Spleen (tissue), 11 donors: ENCODE measurements at regions not wholly inside any gene's neighbourhood (a gene's known extent, or its start where the extent isn't known, plus 50 kb on each side); places are given as distances from the start of the nearest gene placed in this dataset.

Source experiments
- DNase-seq: peaks from one replicate; pipeline ENCODE4 v3.0.0-alpha.2; 2020
- H3K27ac ChIP-seq, 8 donors: fragments of 200-600 bp; sonication (generic) in 7 of 8; 1 replicate in 4 of 8; 2 replicates in 4 of 8; pipeline versions ENCODE4 v1.5.0 to v1.8.0; 2016 to 2021; ENCODE audit warnings: inconsistent platforms in 4 of 8, mild to moderate bottlenecking in 4 of 8, moderate library complexity in 1 of 8
- H3K27me3 ChIP-seq, 7 donors: fragments of 200-600 bp; sonication (generic) in 6 of 7; replicated peaks in 1 of 7; 1 replicate in 4 of 7; 2 replicates in 3 of 7; pipeline versions ENCODE4 v1.5.0 to v1.8.0; 2016 to 2021; ENCODE audit warnings: inconsistent platforms in 3 of 7, mild to moderate bottlenecking in 1 of 7
- H3K36me3 ChIP-seq, 6 donors: fragments of 200-600 bp; sonication (generic) in 5 of 6; 1 replicate in 4 of 6; 2 replicates in 2 of 6; pipeline versions ENCODE4 v1.5.0 to v1.8.0; 2016 to 2021; ENCODE audit warnings: inconsistent platforms in 2 of 6
- H3K4me1 ChIP-seq, 6 donors: fragments of 200-600 bp; sonication (generic) in 5 of 6; 1 replicate in 3 of 6; 2 replicates in 3 of 6; pipeline versions ENCODE4 v1.5.0 to v1.8.0; 2016 to 2021; ENCODE audit warnings: inconsistent platforms in 3 of 6
- H3K4me3 ChIP-seq, 8 donors: fragments of 200-600 bp; sonication (generic) in 7 of 8; 1 replicate in 4 of 8; 2 replicates in 4 of 8; pipeline versions ENCODE4 v1.5.0 to v1.8.0; 2016 to 2021; ENCODE audit warnings: inconsistent platforms in 4 of 8, mild to moderate bottlenecking in 4 of 8, moderate library complexity in 2 of 8
- H3K9me3 ChIP-seq, 8 donors: fragments of 200-600 bp; sonication (generic) in 7 of 8; 1 replicate in 4 of 8; 2 replicates in 4 of 8; pipeline versions ENCODE4 v1.5.0 to v1.8.0; 2016 to 2021; ENCODE audit warnings: inconsistent platforms in 4 of 8
- POLR2A ChIP-seq, 3 donors: fragments of 450-650 bp; IDR thresholded peaks; one replicate each; pipeline ENCODE4 v1.5.1; 2017; ENCODE audit warnings: antibody characterized with exemption in 3 of 3, mild to moderate bottlenecking in 1 of 3
- POLR2AphosphoS5 ChIP-seq, 3 donors: sonication (generic); formaldehyde crosslinking; IDR thresholded peaks; one replicate each; pipeline ENCODE4 v1.5.1; 2017; ENCODE audit warnings: antibody characterized with exemption in 3 of 3
- WGBS, 5 donors: extraction: QIAGEN DNeasy Blood & Tissue Kit in 3 of 5; methylation state at CpG; one replicate each; pipeline versions ENCODE4 v1.1.5 to v1.1.7; 2013 to 2018; 5-methylcytosine and 5-hydroxymethylcytosine counted together
- intact Hi-C: fragments of 100-400 bp; cut with DNase I; formaldehyde crosslinking; loops from one replicate; pipeline ENCODE4 v1.15.0; 2023; ENCODE audit warnings: low total_unique reads
- TF ChIP-seq, protein P1 (sequence below), 11 experiments: fragments of 200-600 bp in 7 of 11; fragments of 450-650 bp in 4 of 11; sonication (generic) in 4 of 11; IDR thresholded peaks in 8 of 11; conservative IDR thresholded peaks in 3 of 11; 1 replicate in 7 of 11; 2 replicates in 4 of 11; pipeline versions ENCODE4 v1.4.0 to v1.8.0; 2016 to 2021; ENCODE audit warnings: antibody characterized with exemption in 11 of 11, inconsistent platforms in 4 of 11, mild to moderate bottlenecking in 1 of 11
- donor health status: healthy with polysubstance abuse.
- donor health status: DM: no; HTN: no; CAD: no; lungs with moderate emphysema.
- donor health status: DM: no; HTN: no; CAD: no.
- donor health status: Bipolar disorder and iron deficiency.
- donor health status: healthy.
- donor health status: DM: no; HTN: no; CAD: no.
- donor health status: DM: yes; HTN: yes; CAD: no.

DNA sequence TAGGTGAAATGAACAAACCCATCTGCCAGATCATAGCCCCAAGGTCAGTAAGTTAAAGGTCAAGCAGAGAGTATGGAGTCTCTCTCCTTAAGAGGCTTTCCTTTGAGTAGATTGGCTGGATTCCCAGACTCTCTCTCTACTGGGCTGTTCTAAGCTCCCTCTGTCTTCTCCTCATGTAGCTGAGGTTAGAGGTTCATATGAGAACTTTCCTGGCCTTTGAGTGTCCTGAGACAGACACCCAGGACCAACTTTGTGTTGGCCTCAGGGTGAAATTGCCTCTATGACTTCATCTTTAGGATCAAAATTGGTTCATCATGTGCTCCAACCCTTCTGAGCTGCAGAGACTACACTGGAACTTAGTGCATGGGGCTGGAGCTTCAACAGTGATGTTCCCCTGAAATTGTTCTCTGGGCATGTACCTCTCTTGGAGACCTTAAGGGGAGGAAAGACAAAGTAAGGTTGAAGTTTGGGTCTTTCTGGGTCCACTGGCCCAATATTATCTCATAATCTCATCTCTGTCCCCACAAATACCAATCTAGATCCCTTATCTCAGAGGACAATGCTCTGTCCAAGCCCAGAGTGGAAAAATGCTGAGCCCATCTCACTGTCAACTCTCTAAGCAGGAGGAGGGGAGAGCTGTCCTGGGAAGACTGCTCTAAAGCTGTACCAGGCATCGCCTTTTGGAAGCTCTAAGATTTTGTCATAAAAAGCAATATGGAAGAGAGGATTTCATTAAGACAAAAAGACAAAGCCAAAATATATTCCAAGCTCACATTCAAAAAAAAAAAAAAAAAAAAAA lies 177.3 kb upstream of the ARL4C start:
- H3K36me3 ChIP-seq, result no peaks in the 10 kb centered on the region
- no peak overlapping the region for H3K27ac ChIP-seq
- 70 to 100% (median 88%) methylated on average over 1 of the region's 1 CpG for WGBS, 5 donors
- no peaks in the 10 kb centered on the region for H3K4me1 ChIP-seq
- no peak for DNase-seq
- H3K4me3 ChIP-seq, result no peak overlapping the region
- H3K27me3 ChIP-seq, result no peaks in the 10 kb centered on the region
- intact Hi-C loops, result no loop called here
- H3K9me3 ChIP-seq, result no peaks in the 10 kb centered on the region
- no peak for TF ChIP-seq POLR2A (IDR thresholded peaks at IDR 0.05)
- no peak for TF ChIP-seq POLR2AphosphoS5 (IDR thresholded peaks at IDR 0.05)
- TF ChIP-seq, protein P1, sequence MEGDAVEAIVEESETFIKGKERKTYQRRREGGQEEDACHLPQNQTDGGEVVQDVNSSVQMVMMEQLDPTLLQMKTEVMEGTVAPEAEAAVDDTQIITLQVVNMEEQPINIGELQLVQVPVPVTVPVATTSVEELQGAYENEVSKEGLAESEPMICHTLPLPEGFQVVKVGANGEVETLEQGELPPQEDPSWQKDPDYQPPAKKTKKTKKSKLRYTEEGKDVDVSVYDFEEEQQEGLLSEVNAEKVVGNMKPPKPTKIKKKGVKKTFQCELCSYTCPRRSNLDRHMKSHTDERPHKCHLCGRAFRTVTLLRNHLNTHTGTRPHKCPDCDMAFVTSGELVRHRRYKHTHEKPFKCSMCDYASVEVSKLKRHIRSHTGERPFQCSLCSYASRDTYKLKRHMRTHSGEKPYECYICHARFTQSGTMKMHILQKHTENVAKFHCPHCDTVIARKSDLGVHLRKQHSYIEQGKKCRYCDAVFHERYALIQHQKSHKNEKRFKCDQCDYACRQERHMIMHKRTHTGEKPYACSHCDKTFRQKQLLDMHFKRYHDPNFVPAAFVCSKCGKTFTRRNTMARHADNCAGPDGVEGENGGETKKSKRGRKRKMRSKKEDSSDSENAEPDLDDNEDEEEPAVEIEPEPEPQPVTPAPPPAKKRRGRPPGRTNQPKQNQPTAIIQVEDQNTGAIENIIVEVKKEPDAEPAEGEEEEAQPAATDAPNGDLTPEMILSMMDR (IDR thresholded peaks at IDR 0.05 in 8 of 11, conservative IDR thresholded peaks at IDR 0.05 in 3 of 11), result no peak

DNA sequence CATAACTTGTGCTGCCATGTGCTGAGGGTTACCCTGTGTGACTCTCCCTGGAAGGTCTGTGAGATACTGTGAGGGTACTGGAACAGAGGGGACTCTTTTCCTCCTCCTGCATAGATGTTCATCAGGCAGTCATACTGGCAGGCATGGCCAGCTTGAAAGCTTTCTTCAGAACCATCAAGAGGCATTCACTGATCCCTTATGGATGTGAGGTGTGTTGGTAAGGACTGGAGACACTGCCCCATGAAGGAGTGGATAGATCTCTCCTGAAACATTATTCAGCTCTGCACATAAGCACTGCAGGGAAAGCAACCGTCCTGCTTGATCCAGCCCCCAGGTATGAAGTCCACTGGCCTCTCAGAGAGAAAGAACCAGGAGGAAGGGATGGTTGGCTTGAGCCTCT lies 176.6 kb upstream of the ARL4C start:
- TF ChIP-seq POLR2A (IDR thresholded peaks at IDR 0.05), result no peak
- H3K4me3 ChIP-seq, result no peak overlapping the region
- H3K9me3 ChIP-seq, result no peaks in the 10 kb centered on the region
- intact Hi-C loops, result no loop called here
- H3K27me3 ChIP-seq, result no peaks in the 10 kb centered on the region
- no peak overlapping the region for H3K27ac ChIP-seq
- no peaks in the 10 kb centered on the region for H3K4me1 ChIP-seq
- 50 to 100% (median 75%) methylated on average over 1 of the region's 1 CpG for WGBS, 5 donors
- DNase-seq, result no peak
- H3K36me3 ChIP-seq, result no peaks in the 10 kb centered on the region

DNA sequence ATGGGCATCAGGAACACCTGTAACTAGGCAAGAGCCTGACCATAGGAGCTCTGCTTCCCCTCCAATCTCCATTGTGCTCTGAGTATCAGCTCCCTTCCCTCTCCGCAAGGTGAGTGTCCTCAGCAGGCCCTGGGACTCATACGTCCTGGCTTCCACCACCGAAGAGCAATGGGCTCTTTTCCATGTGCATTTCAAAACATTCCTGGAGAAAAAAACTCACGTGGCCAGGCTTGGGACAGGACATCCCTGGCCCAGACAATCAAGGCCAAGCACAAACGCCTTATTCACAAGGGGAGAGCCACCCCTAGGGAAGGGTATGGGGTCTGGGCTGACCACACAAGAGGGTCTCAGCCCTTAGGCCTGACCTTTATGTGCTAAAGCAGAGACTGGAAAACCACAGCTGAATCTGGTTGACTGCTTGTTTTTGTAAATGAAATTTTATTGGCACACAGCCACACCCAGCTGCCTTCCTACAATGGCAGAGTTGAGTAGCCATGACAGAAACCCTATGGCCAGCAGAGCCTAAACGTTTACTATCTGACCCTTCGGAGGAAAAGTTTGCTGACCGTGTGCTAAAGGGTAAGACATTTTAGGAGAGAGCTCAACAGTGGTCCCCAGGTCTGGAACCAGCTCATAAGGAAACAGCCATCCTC lies 175.7 kb upstream of the ARL4C start:
- intact Hi-C loops, result no loop called here
- TF ChIP-seq POLR2A (IDR thresholded peaks at IDR 0.05), result no peak
- TF ChIP-seq POLR2AphosphoS5 (IDR thresholded peaks at IDR 0.05), result no peak
- TF ChIP-seq, protein P1 (IDR thresholded peaks at IDR 0.05 in 8 of 11, conservative IDR thresholded peaks at IDR 0.05 in 3 of 11), result no peak
- Histone ChIP-seq H3K4me1 (no peaks in the 10 kb centered on the region), H3K4me3 (no peak overlapping the region), H3K27me3 (no peaks in the 10 kb centered on the region), H3K9me3 (no peaks in the 10 kb centered on the region), H3K27ac (no peak overlapping the region), H3K36me3 (no peaks in the 10 kb centered on the region)
- 57 to 85% (median 77%) methylated on average over 8 of the region's 8 CpGs for WGBS, 5 donors
- DNase-seq, result no peak

DNA sequence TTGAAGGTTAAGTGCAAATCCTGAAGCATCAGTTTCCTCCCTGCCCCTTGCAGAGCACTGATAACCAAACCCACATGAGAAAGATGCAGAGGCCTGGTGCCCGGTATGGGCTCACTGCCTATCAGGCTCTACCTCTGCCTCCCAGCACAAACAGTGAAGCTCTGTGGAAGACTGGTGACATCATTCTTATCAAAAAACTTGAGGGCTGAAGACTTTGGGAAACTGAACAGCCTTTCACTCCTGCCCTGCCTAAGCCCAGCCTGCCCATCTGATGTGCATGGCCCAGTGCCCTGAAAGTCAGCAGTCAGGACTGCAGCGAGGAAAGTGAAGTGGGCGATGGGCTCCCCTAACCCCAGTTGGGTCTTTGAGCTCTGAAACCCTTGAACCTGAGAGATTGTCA lies 174.8 kb upstream of the ARL4C start:
- no peaks in the 10 kb centered on the region for H3K9me3 ChIP-seq
- 61 to 98% (median 94%) methylated on average over 3 of the region's 3 CpGs for WGBS, 5 donors
- intact Hi-C loops, result no loop called here
- no peaks in the 10 kb centered on the region for H3K27me3 ChIP-seq
- TF ChIP-seq POLR2A (IDR thresholded peaks at IDR 0.05), result no peak
- TF ChIP-seq, protein P1 (IDR thresholded peaks at IDR 0.05 in 8 of 11, conservative IDR thresholded peaks at IDR 0.05 in 3 of 11), result no peak
- no peaks in the 10 kb centered on the region for H3K36me3 ChIP-seq
- DNase-seq, result no peak
- no peak overlapping the region for H3K4me3 ChIP-seq
- H3K4me1 ChIP-seq, result no peaks in the 10 kb centered on the region
- H3K27ac ChIP-seq, result no peak overlapping the region
